COLO829 (cell line): ENCODE measurements at regions not wholly inside any gene's neighbourhood (a gene's known extent, or its start where the extent isn't known, plus 50 kb on each side); places are given as distances from the start of the nearest gene placed in this dataset.

Experiments used
- DNase-seq: peaks from one replicate; pipeline ENCODE4 v3.0.0; 2012; ENCODE audit warnings: low spot score

DNA sequence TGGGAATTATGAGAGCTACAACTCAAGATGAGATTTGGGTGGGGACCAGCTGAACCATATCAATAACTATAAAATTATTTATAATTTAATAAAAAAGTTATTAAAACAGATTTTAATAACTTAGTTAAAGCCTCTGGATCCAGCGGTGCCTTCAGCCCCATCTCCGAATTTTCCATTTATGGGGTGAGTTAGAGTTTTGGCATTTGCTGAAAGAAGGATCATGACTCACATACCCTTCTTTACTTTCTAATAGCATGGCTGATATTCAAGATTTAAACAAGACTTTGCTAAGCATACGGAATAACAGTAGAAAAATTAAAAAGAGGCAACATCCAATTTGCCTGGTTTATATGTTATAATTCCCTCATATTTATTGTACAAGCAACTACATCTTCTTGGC, 94.5 kb downstream of the RDH14 start:
- no peak for DNase-seq

DNA sequence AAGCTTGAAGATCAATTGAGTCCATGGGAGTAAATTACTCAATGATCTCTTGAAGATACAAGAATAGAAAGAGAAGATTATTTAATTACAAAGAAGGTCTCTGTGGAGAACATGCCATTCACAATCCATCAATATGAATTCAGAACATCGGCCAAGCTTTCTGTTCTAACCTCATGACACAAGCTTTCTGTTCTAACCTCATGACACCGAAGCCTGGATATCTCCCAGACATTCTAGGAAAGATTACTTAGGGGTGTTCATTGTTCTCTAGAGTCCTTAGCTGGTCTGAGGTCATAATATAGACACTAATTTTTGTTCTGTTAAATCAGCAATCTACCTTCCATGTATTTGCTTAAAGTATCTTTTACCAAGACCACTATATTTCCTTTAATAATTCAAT, 95.5 kb downstream of the RDH14 start:
- DNase-seq = no peak

DNA sequence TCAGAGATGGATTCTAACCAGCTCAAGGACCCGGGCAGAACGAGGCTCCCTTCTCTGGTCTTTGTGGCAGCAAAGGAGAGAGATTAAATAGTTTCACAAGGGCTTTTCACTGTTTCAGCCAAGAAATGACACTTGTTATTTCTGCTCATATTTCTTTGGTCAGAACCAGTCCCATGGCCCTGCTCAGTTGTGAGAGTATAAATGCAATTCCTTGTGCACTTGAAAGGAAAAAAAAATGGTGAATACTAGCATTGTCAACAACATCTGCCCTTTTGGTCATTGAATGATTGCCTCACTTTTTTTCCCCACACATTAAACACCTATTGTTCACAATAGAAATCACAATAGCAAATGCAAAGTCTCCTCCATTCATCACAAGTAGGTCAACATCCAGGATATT, 104.4 kb downstream of the RDH14 start:
- no peak for DNase-seq

DNA sequence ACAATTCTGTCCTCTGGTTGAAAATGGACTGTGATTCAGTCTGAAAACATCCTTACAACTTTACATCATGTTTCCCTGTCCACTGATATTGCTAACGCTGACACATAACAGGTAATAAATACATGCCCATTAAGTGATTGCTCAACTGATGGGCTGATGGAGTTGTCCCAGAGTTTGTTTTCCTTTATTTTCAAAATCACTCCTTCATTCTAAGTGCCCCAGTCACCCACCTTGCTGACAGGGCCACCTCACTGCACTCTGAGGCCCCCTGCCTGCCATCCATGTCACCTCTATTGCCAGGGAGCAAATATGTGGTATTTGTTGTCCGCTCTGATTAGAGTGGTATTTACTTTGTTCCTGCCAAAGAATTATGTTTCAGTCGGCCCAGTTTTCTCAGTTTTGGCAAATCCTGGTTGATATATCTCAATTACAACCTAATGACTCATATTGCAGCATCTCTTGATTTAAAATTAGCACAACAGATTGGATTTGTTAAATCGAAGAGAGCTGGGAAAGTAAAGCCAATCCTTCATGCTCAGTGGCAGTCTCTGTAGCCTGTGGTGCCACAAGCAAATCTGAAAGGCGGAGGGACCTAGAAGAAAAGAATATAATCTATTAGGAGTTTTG, 105.1 kb downstream of the RDH14 start:
- no peak for DNase-seq

DNA sequence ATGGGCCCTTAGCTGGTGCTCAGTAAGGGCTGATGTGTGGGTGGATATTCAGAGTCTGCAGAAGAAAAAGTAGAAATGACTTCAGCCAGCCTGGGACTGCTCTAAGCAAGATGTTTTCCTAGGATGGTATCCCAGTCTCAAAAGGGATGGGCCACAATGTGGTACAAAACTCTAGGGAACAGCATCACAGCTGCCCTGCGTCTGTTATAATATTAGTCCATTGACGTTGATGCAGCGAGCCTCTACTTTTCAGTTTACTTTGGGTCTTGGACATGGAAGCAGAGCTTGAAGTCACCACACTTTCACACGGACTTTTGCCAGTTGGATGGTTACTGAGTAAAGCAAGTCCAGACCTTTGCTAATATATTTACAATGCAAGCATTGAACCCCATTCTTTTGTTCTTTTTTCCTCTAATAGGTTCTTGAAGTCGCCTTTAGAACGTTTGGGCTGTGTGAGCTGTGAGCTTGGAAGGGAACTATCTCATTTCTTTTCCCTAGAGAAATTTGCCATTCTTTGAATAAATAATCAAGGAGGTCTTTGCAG, 105.7 kb downstream of the RDH14 start:
- DNase-seq = no peak

DNA sequence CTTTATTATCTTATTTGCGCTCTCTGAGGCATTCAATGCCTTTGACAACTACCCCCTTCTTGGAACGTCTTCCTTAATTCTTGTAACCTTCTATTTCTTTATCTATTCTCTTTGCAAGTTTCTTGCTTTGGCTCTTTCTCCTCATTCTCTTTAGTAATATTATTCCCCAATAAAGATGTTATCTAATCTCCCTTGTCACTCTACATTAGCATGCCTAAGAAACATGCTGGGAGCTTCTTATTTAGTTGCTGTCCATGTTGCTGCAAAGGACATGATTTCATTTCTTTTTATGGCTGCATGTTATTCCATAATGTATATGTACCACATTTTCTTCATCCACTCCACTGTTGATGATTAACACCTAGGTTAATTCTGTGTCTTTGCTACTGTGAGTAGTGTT, 113.7 kb downstream of the RDH14 start:
- no peak for DNase-seq

DNA sequence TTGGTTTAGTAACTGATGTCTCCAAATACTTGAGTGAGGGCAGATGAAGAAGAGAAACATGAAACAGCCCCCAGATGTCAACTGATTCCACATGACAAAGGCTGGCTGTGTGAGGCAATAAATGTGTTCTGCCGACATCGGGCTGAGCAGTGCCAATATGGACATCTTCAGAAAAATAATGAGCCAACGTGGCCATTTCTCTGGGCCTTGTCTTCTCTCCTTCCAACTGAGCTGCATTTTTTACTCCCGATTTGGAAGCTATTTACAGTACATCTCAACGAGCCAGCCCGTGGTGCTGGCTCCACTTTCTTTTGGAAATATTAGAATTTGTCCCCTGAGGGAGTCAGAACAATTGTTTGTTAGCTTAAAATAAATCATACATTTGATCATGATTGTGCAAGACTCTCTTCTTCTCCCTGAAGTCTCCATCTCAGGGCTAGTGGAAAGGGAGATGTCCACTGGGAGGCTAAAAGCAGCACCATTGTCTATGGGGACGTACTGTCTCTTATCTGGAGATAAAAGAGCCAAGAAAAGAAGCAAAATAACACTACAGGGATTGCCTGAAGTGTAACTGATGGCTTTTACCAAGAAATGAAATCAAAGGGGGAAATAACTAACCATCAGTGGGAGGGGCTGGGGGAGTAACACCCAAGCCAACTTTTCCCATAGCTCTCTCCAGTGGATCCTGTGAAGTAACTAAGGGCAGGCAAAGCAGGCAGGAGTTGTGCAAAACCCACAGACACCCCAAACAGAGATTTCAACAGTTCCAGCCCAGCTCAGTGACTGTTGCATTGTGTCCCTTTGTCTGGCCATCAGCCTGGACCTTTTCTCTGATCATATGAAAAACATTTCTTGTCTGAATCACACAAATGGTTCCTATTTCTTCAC, 114.8 kb downstream of the RDH14 start:
- no peak for DNase-seq

DNA sequence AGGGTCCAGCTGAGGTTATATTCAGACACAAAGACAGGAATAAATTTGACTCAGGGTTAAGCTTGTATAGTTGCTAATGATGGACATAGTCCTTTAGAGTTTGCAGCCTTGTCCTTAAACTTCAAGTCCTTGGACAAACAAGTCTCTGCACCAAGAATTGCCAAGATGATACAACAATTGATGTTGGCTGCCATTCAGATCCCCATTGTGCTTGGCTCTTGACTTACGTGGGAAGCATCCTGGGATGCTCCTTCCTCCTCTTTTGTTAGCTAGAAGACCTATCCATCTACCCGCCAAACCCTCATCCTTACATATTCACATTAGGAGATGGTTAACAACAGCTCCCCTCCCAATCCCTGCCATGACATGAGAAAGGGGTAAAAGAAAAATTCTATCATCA, 115.6 kb downstream of the RDH14 start:
- no peak for DNase-seq

DNA sequence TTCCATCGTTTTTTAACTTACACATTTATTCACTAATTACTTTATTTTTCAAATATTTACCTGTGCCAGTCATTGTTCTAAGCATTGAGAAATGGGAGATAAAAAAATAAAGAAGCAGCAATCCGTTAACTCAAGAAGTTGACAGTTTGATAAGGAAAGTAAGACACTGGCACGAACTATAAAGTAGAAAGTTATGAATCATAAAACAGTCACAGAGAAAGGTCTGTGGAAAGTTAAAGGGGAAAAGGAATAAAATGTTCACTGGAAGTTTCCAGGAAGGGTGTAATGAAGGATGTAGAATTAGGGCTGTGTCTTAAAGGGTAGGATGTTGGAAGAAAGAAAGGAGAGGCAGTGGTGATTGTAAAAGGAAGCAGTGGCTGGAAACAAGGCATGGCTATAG, 118.9 kb downstream of the RDH14 start:
- DNase-seq = no peak

DNA sequence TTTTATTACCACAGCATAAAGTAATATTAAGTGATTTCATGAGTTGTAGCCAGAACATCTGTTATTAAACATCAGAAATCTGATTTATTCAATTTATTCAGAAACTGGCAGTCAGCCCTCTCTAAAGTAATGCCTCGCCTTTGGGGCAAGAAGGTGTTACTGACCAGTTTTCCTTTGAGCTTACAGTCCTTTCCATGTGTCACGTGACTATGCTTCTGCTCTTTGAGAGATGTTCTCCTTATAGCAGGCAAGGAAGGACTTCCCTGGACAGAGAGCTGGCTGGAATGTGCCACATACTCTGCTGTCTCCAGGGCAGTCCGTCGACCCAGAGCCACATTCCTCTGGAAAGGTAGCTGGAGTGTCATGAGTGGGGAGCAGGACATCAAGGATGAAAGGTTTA, 119.7 kb downstream of the RDH14 start:
- no peak for DNase-seq

DNA sequence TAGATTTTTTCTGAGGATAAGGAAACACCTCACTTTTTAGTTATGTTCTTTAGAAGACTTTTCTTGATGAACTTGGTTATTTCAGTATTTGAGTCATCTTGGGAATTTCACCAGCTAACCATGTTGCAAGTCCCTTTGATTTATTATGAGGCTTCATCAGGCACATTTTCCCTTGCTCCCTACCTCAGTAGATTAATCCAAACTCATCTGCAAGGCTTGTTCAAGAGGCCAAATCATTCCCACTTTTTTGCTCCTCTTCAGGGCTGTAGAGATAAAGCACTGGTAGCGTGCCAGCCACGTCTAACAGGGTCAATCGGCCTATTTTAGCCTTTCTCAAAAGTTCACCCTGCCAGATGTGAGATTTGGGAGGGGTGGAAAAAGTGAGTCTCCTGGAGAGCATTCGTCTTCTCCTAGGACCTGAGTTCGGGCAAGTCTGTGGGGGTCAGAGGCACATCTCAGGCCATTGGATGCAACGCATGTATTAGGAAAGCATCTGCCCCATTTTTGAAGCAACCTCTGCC, 120.3 kb downstream of the RDH14 start:
- DNase-seq = no peak

DNA sequence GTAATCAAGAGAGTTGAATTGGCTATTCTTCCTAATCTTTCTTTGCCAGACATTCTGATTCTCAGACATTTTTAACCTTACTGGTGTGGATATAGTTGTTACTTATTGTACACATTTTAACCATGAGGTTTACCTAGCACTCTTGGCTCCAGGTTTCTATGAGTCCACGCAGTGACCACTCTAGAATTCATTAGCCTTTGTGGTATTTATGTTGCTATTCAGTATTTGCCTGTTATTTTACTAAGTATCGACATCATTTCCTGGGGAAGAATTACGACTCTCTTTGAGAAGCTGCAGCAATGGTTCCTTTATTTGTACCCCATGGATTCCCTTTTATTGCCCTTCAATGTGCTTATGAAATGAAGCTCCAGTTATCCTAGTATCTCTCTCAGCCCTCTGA, 120.7 kb downstream of the RDH14 start:
- DNase-seq = no peak

DNA sequence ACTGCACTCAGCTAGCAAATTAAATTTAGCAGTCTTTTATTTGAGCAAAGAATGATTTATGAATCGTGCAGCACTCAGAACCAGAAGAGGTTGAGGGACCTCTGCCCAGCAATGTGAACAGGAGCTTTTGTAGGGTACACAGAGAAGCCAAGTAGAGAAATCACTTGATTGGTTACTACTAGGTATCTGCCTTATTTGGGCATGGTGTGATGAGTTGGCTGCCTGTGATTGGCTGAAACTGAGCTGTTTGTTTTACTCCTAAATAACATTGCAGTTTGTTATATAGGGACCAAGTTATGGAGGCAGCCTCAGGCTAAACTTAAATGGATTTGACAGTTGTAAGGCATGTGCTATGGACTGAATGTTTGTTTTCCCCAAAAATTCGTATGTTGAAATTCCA, 122.5 kb downstream of the RDH14 start:
- DNase-seq = no peak

DNA sequence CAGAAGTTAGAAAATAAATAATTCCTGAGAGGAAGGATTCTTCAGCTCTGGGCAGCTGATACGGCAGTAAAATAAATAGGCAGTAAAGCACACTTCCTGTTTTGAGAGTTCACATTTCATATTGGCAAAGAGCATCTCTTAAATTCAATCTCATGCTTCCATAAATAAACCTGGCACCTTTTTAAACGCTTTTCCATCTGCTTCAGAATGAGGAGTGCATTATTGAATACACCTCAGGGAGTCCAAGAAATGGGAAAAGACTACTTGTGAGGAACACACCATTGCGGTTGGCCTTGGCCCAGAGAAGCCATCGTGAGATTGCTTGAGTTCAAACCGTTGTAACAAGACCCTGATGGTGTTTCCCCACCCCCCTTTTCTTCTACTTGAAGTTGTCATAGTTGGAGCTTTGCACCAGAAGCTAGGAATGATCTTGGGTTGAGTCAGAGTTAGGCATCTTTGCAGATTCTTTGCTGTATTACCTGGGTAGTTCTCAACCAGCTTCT, 123.9 kb downstream of the RDH14 start:
- no peak for DNase-seq

DNA sequence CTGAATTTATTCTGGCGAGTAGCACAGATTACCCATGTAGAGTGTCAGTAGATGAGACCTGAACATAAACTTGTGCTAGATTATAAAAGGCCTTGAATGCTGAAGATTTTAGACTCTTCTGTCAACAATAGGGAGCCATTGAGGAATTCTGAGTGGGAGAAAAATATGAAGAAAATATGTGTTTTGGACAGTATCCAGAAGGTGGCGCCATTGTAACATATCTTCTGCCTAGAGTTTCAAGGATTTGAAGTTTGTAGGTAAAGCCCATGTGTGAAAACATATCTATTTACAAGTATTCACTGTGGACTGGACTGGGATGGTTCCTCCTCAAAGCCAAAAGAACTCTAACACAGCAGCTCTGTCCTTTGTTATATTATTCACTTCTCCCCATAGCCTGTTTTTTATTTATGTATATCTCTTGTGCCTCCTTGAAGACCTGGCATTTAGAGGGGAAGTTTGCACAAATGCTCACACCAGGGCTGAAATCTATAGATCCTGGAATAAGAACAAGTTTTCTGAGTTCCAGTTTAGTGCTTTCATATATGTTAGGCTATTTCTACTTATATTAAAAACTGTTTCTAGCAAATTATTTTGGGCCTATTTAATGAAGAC, 124.9 kb downstream of the RDH14 start:
- peak; percentile 33 for DNase-seq

DNA sequence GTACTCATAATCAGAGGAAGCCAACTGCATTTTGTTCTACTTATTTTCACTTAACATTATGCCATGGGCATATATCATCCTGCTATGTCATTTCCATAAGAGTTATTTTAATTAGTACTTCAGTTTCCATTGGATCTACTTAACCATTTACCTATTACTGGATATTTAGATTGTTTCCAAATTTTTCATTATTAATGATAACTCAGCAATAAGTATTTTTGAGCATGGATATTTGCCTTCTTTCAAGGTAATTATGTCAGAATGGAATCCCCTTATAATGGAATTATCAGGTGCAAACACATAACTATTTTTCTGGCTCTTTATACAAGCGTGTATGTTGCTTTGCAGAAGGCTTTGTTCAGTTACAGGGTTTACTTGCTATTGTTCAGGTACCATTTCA, 126.6 kb downstream of the RDH14 start:
- DNase-seq = no peak

DNA sequence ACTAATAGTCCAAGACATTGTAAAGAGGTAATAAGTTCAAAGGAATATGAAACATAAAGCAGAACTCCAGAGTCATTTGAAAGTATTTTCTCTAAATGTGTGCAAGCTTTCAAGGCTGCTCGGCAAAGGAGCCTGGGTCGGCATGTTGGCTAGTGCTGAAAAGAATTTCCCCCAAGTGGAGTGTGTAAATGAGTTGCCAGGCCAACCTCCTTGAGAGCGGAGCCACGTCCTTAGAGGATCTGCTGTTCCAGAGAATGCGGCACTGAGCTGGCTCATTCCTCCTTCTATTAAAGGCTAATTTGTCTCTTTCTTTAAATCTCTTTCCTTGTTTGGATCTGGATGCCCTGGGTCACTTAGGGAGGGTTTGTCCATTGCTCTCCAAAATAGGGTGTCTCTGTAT, 127.5 kb downstream of the RDH14 start:
- DNase-seq = no peak

DNA sequence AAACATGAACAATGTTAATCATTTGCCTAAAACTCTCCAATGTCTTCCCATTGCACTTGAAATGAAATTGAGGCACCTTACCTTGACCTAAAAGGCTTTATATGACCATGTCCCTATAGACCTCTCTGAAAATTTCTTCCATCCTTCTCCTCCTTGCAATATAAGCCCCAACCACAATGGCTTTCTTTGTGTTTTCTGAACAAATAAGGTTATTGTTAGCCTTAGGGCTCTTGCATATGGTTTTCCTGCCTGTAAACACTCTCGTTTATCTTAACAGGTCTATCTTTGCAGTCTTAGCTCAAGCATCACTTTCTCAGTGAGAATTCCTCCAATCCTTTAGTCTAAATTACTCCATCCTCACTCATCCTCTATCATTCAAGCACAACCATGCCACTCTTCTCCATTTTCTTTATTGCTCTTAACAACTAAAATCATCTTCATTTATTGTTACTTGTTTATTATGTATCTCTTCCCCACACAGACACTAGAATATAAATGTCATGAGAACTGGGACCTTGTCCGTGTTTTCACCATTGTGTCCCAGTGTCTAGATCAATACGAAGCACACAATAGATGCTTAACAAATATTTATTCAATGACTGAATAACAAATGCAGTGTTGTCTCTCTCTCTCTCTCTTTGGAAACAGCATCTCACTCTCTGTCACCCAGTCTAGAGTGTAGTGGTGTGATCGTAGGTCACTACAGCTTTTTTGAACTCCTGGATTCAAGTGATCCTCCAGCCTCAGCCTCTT, 129.3 kb downstream of the RDH14 start:
- peak; percentile 31 for DNase-seq

DNA sequence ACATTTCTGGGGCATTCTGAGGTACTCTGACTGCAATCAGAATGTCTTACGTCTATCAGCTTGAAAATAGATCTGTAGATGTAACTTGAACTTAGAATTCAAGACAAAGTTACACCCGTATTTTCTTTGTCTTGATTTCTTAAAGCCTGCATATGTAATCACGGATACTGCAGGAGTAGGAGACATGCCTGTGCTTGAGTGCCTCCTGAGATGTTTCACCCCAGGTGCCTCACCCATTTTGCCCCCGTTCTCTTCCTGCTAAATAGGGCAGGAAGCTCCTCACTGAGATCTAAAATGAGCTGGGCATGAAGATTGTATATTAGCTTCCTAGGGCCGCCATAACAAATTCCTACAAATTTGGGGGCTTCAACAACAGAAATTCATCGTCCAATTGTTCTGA, 131.9 kb downstream of the RDH14 start:
- no peak for DNase-seq

DNA sequence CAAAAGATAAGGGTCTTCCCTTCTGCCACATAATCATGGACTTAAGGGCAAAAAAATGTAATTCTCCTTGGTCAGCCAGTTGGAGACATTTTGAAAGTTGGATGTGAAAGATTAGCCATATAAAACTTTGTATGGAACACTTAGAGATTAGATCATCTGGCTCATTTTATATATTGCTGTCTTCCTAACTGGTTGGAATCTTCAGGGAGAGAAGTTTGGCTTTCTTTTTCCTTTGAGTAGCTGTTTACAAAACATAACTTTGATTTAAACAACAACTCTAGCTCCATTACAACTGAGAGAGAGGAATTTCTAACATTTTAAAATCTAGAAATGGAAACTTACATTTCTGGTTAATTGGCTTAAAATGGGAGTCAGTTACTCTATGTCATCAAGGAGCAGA, 132.7 kb downstream of the RDH14 start:
- no peak for DNase-seq

DNA sequence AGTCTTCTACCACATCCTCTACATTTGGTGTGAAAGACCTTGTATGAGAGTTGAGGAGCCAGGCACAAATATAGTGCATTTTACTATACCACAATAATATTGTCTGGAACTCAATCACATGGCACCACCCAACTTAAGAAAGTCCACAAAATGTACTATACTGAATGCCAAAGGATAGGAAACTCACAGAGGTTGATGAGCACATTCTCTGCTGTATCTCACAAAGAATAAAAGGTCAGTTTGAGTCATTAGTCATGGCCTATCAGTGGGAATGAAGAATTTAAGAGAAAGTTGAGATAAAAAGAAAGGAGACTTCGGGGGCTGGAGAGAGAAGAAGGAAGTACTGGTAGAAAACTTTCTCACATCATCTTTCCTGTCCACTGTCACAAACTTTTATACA, 134.3 kb downstream of the RDH14 start:
- peak; percentile 8 for DNase-seq

DNA sequence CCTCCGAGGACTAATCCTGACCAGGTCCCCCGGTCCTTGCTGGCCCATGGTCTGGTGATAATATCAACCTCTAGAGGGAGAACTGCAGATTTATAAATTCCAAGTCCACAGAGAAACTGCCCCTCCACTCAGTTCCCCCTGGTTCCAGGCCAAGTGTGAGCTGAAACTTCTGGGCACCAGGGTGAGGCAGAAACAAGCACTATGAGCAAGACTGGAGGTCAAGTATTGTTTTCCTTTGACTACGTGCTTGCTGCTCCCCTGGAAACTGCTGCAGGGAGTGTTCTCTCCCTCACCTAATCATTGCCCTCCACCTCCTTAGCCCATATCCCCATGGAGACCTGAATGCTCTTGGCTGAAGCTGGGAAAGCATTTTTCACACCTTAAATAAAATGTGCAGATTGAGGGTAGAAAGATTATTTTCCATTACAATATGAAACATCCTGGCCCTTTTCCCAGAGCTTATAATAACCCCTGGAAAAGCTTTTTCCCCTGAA, 135.2 kb downstream of the RDH14 start:
- DNase-seq = no peak
